ENCODE measurements at regions not wholly inside any gene's neighbourhood (a gene's known extent, or its start where the extent isn't known, plus 50 kb on each side); places are given as distances from the start of the nearest gene placed in this dataset.

DNA sequence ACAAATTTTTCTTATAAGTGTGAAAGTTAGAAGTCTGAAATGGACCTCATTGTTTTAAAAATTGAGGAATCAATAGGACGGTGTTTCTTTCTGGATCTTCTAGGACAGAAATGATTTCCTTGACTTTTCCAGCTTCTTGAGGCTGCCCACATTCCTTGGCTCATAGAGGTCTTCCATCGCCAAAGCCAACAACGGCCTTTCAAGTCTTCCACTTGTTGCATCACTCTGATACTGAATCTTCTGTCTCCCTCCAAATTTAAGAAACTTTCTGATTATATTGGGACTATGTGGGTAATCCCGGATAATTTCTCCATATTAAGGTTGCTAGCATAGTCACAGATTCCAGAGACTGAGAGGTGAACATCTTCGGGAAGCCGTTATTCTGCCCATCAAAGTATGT, 595.4 kb upstream of the ADAMTS5 start:
- TF ChIP-seq, protein P1, sequence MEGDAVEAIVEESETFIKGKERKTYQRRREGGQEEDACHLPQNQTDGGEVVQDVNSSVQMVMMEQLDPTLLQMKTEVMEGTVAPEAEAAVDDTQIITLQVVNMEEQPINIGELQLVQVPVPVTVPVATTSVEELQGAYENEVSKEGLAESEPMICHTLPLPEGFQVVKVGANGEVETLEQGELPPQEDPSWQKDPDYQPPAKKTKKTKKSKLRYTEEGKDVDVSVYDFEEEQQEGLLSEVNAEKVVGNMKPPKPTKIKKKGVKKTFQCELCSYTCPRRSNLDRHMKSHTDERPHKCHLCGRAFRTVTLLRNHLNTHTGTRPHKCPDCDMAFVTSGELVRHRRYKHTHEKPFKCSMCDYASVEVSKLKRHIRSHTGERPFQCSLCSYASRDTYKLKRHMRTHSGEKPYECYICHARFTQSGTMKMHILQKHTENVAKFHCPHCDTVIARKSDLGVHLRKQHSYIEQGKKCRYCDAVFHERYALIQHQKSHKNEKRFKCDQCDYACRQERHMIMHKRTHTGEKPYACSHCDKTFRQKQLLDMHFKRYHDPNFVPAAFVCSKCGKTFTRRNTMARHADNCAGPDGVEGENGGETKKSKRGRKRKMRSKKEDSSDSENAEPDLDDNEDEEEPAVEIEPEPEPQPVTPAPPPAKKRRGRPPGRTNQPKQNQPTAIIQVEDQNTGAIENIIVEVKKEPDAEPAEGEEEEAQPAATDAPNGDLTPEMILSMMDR (IDR thresholded peaks at IDR 0.05): no peak
- TF ChIP-seq EZH2 (IDR thresholded peaks at IDR 0.05): no peak
